SKM-1 treated with dmso at 0.1 percent for 144 hours (cell line): ENCODE measurements at regions not wholly inside any gene's neighbourhood (a gene's known extent, or its start where the extent isn't known, plus 50 kb on each side); places are given as distances from the start of the nearest gene placed in this dataset.

Source experiments
- DNase-seq: peaks from one replicate; lab custom pipeline; 2025; ENCODE audit not compliant: unreplicated experiment; lab: John Stamatoyannopoulos, UW

- DNase-seq = no peak
Measured at GRCh38 chr20:52921340-52921739, 50.8 kb upstream of the TSHZ2 start.

GRCh38 chr20:52918311-52918710 lies 53.8 kb upstream of the TSHZ2 start:
- no peak for DNase-seq

DNA sequence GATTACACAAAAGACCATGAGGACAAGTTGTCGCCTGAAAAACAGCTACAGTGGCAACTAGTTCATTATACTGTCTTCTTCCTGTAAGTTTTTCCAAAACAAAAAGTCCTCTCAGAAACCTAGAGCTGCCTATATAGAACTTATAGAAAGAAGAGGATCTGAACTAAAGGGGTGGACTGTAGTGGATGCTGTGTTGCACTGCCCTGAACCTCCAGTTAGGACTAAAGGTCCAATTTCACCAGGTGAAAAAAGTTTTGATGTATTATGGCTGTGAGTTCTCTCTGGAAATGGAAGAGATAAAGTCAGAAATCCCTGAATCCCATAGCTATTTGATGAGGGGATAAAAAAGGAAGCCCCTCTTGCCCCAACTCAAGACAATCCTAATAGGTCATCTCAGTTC lies 56.6 kb upstream of the TSHZ2 start:
- no peak for DNase-seq

DNA sequence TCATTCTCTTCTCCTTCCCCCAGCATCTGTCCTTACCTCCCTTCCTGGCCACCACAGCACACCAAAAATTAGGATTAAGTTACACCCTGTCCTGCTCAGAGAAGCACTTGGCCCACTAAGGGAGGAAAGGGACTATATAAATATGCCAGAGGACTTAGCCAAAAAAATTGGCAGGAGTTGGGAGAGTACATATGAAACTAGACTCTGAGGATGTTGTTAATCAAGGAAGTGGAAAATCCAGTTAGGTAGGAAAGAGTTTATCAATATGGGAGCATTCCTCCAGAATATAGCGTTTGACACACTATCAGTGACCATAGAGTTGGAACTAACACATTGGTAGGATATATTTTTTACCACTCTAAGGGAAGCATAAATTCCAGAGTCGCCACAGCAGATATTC lies 57.3 kb upstream of the TSHZ2 start:
- DNase-seq = no peak

- no peak for DNase-seq
Measured at GRCh38 chr20:52913650-52914387, 58.3 kb upstream of the TSHZ2 start.

DNA sequence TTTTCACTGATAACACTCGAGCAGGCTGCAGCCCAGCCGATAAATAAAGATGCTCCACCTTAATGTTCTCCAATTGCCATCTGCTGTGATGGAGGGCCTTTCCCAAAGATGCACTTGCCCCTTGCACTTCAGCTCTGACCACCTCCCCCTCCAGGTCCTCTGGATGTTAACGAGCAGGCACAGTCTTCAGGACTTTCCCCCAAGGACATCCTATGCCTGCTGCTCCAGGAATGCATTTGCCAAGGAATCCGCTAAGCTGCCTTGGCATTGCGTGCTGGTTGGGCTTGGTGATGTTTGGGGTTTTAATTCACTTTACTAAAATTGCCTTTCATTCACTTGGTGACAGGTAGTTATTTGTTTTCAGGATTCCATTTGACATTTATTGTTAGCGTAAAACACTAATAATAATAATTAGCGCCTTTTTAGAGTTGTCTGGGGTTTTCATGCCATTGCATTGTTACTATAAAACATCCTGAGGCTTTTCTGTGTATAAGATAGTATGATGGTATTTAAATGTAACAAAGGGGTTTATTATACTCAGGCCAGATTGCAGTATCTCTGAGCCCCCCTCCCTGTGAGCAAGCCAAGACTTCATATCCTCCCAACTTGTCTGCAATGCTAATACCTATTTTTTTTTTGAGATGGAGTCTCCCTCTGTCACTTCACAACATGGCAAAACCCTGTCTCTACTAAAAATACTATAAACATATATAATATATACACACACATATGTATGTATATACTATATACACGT lies 66.7 kb upstream of the TSHZ2 start:
- DNase-seq = no peak

DNA sequence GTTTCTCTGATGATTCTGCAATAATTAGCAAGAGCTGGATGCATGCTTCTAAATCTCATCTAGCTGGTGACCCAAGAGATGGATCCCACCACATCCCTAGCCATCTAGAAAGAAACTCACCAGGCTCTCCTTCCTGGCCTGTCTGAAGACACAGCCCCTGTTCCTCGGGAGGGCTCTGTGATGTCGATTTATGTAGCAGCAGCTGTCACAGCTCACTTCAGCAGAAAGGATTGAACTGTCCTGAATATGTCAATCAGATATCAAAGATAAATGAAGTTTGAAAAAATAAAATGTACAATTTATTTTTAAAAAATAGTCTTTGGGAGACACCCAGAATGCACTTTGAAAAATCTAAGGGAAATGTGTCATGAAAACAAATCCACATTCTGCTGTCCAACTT lies 67.3 kb upstream of the TSHZ2 start:
- no peak for DNase-seq

DNA sequence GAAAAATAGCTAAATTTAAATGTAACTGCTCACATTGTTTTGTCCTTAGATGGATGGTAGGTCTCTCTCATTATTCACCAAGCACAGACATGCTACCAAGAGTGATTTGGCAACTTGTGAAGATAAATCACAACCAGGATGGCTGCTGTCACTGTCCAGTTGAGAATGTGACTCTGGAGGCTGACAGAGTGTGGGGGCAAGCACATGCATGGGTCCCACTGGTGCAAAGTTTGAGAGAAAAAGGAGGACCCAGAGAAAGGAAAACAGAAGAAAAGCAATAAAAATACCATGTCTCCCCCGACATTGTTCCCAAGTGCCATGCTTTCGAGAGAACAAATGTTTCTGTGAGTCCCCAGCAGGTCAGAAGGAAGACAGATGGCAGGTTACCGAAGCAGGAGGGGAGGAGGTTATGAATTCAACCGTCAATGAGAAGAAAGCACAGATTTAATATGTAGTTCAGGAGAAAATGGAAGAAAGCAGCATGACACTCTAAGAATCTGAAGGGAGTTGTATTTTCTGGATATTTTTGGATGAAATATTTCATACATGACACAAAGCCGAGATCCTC lies 73.0 kb upstream of the TSHZ2 start:
- DNase-seq = no peak

GRCh38 chr20:52896348-52896747 lies 75.8 kb upstream of the TSHZ2 start:
- no peak for DNase-seq

DNA sequence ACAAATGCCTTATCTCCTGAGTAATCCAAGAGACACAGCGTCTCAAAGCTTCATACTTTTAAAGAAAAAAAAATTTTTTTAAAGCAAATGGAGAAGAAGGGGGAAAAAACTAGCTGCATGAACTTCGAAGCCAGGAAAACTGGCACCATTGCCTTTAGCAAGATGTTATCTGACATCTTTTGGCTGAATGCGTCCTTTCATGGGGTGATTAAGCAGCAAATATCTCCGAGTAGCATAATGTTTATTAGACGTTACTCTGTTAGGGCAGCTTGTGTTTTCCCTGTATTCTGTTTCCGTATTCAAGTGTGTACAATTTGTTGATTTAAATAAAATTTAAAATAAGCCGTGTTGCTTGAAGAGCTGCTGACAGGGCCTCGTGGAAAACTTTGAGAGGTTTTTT lies 76.5 kb upstream of the TSHZ2 start:
- DNase-seq = no peak

DNA sequence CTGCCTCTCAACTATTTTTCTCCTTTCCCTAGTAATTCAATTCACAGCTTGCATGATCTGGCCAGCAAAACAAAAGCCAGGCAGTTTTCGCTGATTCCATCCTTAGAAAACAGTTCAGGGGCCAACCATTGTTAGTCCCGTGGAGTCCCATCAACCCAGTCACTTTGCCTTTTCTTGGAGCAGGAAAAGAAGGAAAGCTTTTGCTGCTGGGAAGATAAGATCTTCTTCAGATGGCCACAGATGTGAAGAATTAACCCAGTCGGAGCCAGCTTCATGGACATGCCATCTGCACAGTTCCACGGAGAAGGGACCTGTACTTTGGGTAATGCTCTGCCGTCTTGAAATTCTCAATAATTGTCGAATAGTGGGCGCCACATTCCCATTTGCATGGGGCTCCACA lies 76.9 kb upstream of the TSHZ2 start:
- DNase-seq = no peak

GRCh38 chr20:52893498-52893897 lies 78.7 kb upstream of the TSHZ2 start:
- DNase-seq = no peak

DNA sequence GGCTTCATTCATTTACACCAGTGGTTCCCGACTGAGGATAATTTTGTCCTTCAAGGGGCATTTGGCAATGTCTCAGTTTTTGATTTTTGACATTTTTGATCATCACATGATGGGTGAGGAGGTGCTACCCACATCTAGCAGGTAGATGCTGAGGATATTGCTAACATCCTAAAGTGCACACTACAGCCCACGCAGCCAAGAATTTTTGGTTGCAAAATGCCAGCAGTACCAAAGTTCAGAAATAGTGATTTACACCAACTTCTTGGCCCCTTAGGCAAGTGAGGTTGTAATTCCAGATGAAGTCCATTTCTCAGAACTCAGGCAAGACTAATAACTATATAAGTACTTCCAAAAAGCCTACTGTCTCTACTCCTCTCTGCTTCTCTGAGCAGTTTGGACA lies 80.1 kb upstream of the TSHZ2 start:
- no peak for DNase-seq

GRCh38 chr20:52890130-52890529 lies 82.0 kb upstream of the TSHZ2 start:
- no peak for DNase-seq

DNA sequence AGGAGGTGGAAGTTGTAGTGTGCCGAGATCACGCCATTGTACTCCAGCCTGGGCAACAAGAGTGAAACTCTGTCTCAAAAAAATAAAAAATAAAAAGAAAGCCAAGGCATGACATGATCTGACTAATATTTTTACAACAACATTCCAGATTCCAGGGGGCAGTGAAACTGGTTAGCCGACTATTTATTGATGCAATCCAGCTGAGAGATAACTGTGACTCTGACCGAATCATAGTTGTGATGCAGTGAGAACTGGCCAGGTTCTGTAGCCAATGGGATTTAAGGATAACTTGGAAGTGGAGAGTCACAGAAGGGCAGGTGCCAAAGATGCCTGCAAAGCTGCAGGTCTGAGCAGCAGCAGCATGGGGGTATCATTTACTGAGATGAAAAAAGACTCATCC lies 82.9 kb upstream of the TSHZ2 start:
- DNase-seq = no peak

DNA sequence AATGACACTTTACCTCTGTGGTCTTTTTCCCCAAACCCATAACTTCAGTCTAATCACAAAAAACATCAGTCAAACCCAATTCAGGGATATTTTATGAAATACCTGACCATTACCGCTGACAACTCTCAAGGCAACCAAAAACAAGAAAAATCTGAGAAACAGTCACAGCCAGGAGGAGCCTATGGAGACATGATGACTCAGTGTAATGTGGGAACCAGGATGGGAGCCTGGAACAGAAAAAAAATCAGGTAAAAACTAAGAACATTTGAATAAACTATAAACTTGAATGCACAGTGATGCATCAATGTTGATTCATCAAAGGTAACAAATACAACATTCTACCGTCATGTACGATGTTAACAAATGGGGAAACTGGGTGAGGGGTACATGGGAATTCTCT lies 84.1 kb upstream of the TSHZ2 start:
- no peak for DNase-seq

GRCh38 chr20:52880997-52881396 lies 91.2 kb upstream of the TSHZ2 start:
- DNase-seq = no peak

DNA sequence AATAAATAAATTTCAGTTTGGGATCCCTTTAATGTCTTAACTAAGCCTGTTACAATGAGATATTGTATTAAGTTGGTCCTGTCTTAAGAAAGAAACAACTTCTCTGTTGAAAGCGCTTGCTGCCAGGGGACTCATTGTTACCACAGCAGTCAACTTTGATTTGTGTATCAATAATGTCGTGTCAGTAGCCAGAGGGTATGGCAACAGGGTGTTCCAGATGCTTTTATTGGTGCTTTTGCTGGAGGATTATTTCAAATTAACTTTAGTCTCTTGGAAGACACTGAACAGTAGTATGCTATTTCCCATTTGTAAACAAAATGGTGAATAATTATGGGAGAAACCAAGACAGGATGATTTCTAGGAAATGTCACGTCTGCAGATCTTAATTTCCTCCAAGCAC lies 91.9 kb upstream of the TSHZ2 start:
- no peak for DNase-seq

GRCh38 chr20:52874241-52874640 lies 97.9 kb upstream of the TSHZ2 start:
- DNase-seq = no peak

GRCh38 chr20:52869698-52870501 lies 102.3 kb upstream of the TSHZ2 start:
- DNase-seq = no peak

GRCh38 chr20:52869276-52869675 lies 102.9 kb upstream of the TSHZ2 start:
- DNase-seq = no peak

DNA sequence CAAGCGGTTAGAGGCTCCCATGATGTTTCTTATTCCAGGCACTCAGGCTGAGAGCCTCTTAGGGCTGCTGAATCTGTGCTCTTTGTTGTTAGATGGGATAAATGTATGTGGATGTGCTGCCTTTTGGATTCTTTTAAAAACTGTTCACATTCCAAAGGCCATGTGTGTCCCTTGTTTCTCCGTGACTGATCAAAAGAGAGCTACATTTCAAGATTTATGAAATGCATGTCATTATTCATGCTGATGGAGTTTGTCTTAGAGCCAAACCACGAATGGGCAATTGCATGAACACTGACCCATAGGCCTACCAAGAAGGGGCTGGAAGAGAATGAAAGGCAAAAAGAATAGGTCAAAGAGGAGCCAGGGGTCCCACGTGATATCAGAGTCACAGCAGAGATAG lies 104.9 kb upstream of the TSHZ2 start:
- no peak for DNase-seq
